ENCODE measurements at regions not wholly inside any gene's neighbourhood (a gene's known extent, or its start where the extent isn't known, plus 50 kb on each side); places are given as distances from the start of the nearest gene placed in this dataset.

- TF ChIP-seq, protein P1, sequence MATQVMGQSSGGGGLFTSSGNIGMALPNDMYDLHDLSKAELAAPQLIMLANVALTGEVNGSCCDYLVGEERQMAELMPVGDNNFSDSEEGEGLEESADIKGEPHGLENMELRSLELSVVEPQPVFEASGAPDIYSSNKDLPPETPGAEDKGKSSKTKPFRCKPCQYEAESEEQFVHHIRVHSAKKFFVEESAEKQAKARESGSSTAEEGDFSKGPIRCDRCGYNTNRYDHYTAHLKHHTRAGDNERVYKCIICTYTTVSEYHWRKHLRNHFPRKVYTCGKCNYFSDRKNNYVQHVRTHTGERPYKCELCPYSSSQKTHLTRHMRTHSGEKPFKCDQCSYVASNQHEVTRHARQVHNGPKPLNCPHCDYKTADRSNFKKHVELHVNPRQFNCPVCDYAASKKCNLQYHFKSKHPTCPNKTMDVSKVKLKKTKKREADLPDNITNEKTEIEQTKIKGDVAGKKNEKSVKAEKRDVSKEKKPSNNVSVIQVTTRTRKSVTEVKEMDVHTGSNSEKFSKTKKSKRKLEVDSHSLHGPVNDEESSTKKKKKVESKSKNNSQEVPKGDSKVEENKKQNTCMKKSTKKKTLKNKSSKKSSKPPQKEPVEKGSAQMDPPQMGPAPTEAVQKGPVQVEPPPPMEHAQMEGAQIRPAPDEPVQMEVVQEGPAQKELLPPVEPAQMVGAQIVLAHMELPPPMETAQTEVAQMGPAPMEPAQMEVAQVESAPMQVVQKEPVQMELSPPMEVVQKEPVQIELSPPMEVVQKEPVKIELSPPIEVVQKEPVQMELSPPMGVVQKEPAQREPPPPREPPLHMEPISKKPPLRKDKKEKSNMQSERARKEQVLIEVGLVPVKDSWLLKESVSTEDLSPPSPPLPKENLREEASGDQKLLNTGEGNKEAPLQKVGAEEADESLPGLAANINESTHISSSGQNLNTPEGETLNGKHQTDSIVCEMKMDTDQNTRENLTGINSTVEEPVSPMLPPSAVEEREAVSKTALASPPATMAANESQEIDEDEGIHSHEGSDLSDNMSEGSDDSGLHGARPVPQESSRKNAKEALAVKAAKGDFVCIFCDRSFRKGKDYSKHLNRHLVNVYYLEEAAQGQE (IDR thresholded peaks at IDR 0.05; ENCODE audit: low read depth) = no peak
- no peak for TF ChIP-seq YY1 (IDR thresholded peaks at IDR 0.05; ENCODE audit: low read depth)
- no peak for TF ChIP-seq EP300 (IDR thresholded peaks at IDR 0.05; ENCODE audit: borderline replicate concordance)
- TF ChIP-seq, protein P2, sequence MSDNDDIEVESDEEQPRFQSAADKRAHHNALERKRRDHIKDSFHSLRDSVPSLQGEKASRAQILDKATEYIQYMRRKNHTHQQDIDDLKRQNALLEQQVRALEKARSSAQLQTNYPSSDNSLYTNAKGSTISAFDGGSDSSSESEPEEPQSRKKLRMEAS (IDR thresholded peaks at IDR 0.05) = no peak
- no peak for TF ChIP-seq CREB1 (IDR thresholded peaks at IDR 0.05; ENCODE audit: low read depth)
Observed at GRCh38 chr14:98227727-98228111, 1044.3 kb downstream of the BCL11B start.
